T-helper 2 cell treated with Interferon-gamma antibody and Interleukin-4, amounts not matched to agents 100 ng/mL and 5 ng/mL, for 36 hours (primary cell): ENCODE measurements at regions not wholly inside any gene's neighbourhood (a gene's known extent, or its start where the extent isn't known, plus 50 kb on each side); places are given as distances from the start of the nearest gene placed in this dataset.
"Not testable (repeated sequence)": the region's sequence is repeated elsewhere in the genome, so short reads cannot be mapped to it uniquely, and the experiment has no call there.

ENCODE experiments used
- intact Hi-C: fragments of 100-400 bp; cut with micrococcal nuclease; formaldehyde crosslinking; loops from one replicate; pipeline ENCODE4 v1.15.1; 2023

- intact Hi-C loops, result no loop called here
Measured at GRCh38 chr7:87007038-87007437, 52.4 kb downstream of the ELAPOR2 start.

GRCh38 chr7:87004956-87005355 lies 54.5 kb downstream of the ELAPOR2 start:
- intact Hi-C loops, result no loop called here

GRCh38 chr7:87003872-87004798 lies 55.3 kb downstream of the ELAPOR2 start:
- intact Hi-C loops, result no loop called here

GRCh38 chr7:87001214-87001613 lies 58.2 kb downstream of the ELAPOR2 start:
- intact Hi-C loops, result no loop called here

GRCh38 chr7:87000344-87000743 lies 59.1 kb downstream of the ELAPOR2 start:
- intact Hi-C loops, result no loop called here

GRCh38 chr7:86999750-87000149 lies 59.7 kb downstream of the ELAPOR2 start:
- intact Hi-C loops, result no loop called here

GRCh38 chr7:86995814-86996213 lies 63.6 kb downstream of the ELAPOR2 start:
- intact Hi-C loops, result no loop called here

- intact Hi-C loops, result no loop called here
Measured at GRCh38 chr7:86995052-86995725, 64.3 kb downstream of the ELAPOR2 start.

- intact Hi-C loops, result no loop called here
Measured at GRCh38 chr7:86991771-86992191, 67.7 kb downstream of the ELAPOR2 start.

- intact Hi-C loops, result no loop called here
Measured at GRCh38 chr7:86991093-86991769, 68.2 kb downstream of the ELAPOR2 start.

- intact Hi-C loops, result no loop called here
Measured at GRCh38 chr7:86989407-86989806, 70.0 kb downstream of the ELAPOR2 start.

- intact Hi-C loops, result not testable (repeated sequence)
Measured at GRCh38 chr7:86987834-86988233, 71.6 kb downstream of the ELAPOR2 start.

- intact Hi-C loops, result not testable (repeated sequence)
Measured at GRCh38 chr7:86987358-86987757, 72.1 kb downstream of the ELAPOR2 start.

GRCh38 chr7:86985342-86985741 lies 74.1 kb downstream of the ELAPOR2 start:
- intact Hi-C loops, result not testable (repeated sequence)

GRCh38 chr7:86983654-86984053 lies 75.8 kb downstream of the ELAPOR2 start:
- intact Hi-C loops, result not testable (repeated sequence)

- intact Hi-C loops, result not testable (repeated sequence)
Measured at GRCh38 chr7:86981937-86982336, 77.5 kb downstream of the ELAPOR2 start.

- intact Hi-C loops, result no loop called here
Measured at GRCh38 chr7:86981127-86981526, 78.3 kb downstream of the ELAPOR2 start.

GRCh38 chr7:86980223-86980622 lies 79.2 kb downstream of the ELAPOR2 start:
- intact Hi-C loops, result no loop called here

- intact Hi-C loops, result no loop called here
Measured at GRCh38 chr7:86978808-86979506, 80.5 kb downstream of the ELAPOR2 start.

- intact Hi-C loops, result no loop called here
Measured at GRCh38 chr7:86976958-86977357, 82.5 kb downstream of the ELAPOR2 start.

GRCh38 chr7:86975914-86976313 lies 83.5 kb downstream of the ELAPOR2 start:
- intact Hi-C loops, result no loop called here
